Testis (tissue), 2 donors: ENCODE measurements at regions not wholly inside any gene's neighbourhood (a gene's known extent, or its start where the extent isn't known, plus 50 kb on each side); places are given as distances from the start of the nearest gene placed in this dataset.

Experiments
- POLR2A ChIP-seq: fragments of 450-650 bp; IDR thresholded peaks from one replicate; pipeline ENCODE4 v1.6.1; 2017; ENCODE audit warnings: antibody characterized with exemption, mild to moderate bottlenecking, moderate library complexity
- TF ChIP-seq, protein P1 (sequence below), 3 experiments: fragments of 450-650 bp in 2 of 3; fragments of 200-600 bp in 1 of 3; sonication (generic) in 1 of 3; IDR thresholded peaks; one replicate each; pipeline ENCODE4 v1.5.1; 2016 to 2019; ENCODE audit warnings: antibody characterized with exemption in 3 of 3, mild to moderate bottlenecking in 2 of 3, moderate library complexity in 1 of 3

DNA sequence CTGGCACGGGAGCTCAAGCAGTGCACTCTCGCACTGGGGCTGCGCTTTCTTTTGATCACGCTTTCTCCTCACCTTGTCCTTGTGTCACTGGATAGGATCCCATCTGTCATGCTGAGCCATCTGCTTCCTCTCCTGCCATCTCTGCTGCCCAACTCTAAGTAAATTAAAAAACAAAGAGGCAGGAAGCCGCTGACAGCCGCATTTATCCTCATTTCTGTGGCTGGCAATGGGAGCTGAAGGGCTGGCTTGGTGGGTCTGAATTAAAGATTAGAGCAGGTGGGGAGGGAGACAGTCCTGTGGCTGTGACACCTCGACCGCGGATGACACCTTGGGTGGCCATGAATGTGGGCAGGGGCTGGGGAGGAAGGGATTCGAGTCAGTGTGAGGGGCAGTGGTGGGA lies 159.2 kb upstream of the ALDH1B1 start:
- TF ChIP-seq POLR2A, result no peak
- TF ChIP-seq, protein P1, sequence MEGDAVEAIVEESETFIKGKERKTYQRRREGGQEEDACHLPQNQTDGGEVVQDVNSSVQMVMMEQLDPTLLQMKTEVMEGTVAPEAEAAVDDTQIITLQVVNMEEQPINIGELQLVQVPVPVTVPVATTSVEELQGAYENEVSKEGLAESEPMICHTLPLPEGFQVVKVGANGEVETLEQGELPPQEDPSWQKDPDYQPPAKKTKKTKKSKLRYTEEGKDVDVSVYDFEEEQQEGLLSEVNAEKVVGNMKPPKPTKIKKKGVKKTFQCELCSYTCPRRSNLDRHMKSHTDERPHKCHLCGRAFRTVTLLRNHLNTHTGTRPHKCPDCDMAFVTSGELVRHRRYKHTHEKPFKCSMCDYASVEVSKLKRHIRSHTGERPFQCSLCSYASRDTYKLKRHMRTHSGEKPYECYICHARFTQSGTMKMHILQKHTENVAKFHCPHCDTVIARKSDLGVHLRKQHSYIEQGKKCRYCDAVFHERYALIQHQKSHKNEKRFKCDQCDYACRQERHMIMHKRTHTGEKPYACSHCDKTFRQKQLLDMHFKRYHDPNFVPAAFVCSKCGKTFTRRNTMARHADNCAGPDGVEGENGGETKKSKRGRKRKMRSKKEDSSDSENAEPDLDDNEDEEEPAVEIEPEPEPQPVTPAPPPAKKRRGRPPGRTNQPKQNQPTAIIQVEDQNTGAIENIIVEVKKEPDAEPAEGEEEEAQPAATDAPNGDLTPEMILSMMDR (IDR thresholded peaks at IDR 0.05), result no peak
